ENCODE measurements at regions not wholly inside any gene's neighbourhood (a gene's known extent, or its start where the extent isn't known, plus 50 kb on each side); places are given as distances from the start of the nearest gene placed in this dataset.
"Not testable (repeated sequence)": the region's sequence is repeated elsewhere in the genome, so short reads cannot be mapped to it uniquely, and the experiment has no call there.

DNA sequence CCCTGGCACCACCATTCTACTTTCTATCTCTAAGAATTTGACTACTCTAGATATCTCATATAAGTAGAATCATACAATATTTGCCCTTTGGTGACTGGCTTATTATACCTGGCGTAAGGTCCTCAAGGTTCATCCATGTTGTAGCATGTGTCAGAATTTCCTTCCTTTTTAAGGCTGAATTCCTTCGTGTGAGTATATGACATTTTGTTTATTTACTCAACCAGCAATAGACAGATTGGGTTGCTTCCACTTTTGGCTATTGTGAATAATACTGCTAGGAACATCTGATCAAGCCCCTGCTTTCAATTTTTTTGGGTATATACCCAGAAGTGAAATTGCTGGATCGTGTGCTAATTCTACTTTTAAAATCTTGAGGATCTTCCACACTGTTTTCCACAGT is 232.8 kb upstream of the MCHR2 start:
- no peak for DNase-seq (ENCODE audit: low read depth)

DNA sequence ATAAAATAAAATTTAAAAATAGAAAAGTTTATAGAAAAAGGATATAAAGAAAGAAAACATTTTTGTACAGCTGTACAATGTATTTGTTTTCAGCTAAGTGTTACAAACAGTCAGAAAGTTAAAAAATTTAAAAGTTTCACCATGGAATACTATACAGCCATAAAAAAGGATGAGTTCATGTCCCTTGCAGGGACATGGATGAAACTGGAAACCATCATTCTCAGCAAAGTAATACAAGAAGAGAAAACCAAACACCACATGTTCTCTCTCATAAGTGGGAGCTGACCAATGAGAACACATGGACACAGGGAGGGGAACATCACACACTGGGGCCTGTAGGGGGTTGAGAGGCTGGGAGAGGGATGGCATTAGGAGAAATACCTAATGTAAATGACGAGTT is 229.9 kb upstream of the MCHR2 start:
- DNase-seq (ENCODE audit: low read depth): not testable (repeated sequence)

DNA sequence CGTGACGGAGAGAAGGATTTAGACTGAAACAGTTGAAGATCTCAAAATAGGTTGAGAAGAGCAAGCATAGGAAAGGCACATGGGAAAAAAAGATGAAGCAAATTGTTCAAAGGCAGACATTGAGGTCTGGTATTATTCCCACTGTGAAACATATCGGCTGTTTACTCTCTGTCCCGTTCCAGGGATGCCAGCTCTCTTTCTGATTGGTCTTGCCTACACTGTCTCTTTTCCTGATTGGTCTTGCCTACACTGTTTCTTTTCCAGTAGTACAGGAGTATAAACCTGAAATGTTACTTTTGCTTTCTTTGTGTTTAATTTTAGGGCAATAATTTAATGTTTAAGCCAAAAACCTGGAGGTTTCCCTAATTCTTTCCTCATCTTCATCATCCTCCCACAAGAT is 226.5 kb upstream of the MCHR2 start:
- DNase-seq (ENCODE audit: low read depth): no peak

DNA sequence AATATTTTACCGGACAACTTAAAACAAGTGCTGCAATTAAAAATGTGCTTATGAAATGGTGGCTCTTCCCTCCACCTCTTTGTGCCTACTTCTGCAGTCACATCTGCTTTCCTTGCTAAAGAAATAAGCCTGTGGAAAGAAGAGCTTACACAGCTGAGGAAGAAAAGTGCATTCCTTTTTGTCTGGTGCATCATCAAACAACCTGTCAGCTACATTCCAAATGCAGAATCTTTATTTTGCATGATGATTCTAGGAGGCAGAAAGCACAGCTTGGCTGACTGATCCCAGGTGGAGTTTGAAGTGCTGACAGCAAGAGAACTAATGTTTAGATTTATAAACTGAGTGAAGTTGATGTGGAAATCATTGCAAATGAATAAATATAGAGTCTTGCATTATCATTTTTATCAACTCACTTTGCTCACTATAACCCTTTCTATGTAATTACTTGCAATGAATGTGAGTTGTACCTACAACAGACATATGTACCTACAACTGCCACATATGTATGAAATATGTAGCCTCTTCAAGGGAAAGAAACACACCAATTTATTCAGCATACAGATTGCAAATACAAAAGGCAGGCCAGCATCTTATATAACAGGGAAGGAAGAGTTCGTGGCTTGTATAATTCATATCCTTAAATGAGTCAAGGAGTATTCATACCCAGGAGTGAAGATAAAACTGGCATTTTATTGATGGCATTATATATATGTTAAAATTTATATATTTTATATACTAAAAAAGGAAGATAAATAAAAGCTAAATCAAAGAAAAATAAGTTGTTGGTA is 223.4 kb upstream of the MCHR2 start:
- DNase-seq (ENCODE audit: low read depth): no peak

DNA sequence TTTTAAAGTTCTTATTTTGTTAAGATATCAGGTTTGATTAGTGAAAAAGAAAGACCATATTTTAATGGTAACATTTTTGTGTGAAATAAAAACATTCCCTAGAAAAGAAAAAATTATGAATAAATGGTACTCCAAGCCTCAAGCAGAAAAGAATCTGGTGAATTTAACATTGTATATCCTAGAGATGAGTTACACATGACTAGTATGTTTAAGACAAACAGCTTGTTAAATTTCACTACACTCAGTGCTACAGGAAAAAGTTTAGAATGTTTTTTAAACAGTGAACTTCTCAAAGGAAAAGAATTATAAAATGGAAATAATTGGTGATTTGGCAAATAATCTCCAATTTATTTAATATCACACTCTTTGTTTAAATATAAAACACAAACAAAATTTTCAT is 222.7 kb upstream of the MCHR2 start:
- DNase-seq (ENCODE audit: low read depth): no peak

DNA sequence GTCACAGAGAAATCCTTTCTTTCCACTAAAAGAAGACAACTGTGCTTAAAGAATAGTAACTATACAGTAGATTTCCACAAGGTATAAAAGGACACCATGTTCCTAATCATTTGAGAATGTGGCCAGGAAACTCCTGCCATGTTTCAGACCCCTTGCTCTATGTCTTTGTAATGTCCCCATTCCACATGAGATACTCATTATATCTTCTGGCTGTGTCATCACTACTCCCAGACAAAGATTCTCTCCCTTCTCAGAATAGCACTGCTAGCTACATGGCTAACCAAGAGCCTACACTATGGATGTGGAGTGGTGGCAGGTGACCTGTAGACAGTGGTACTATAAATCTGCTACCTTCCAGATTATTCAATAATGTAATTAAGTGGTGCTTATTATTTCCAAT is 218.1 kb upstream of the MCHR2 start:
- no peak for DNase-seq (ENCODE audit: low read depth)

DNA sequence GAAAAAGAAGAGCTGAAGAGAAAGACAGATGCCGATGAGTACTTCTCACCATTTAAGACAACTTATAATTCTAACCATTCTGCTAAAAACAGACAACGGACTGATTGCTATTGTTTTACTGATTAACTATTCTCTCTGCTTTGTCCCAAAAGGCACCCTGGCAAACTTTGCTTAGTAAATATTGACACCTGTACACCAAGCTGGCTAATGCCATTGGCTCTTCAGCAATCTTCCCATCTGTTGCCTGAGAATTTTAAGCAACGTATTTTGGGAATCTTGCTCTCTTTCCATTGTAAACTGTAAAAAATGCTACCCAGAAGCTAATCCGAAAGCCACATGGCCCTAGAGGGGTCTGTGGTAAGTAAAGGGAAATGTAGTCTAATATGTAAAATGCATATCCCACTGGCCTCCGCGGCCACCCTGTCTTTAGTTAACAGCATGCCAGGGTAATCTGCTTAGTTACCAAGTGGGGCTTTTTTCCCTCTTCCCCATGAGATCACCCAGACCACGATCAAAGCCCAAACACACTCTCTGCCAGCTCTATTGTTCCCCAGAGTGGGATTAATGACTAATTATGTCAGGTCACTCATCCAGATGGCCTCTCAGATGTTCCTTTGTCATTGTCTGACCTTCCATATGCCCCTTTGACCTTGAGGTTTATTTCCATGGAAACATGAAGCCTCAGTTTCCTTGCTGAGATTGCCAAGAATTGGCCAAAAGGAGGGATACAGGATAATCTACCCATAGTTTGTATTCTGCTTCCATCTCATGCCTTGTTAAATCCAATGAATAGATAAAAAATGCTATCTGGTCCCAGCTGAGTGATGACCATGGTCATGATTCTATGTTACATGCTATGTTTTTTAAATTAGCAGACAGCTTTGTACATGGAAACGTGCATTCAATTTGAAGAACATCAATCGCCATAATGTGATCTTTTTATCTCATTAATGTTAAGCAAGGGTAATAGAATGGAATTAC is 216.4 kb upstream of the MCHR2 start:
- no peak for DNase-seq (ENCODE audit: low read depth)

DNA sequence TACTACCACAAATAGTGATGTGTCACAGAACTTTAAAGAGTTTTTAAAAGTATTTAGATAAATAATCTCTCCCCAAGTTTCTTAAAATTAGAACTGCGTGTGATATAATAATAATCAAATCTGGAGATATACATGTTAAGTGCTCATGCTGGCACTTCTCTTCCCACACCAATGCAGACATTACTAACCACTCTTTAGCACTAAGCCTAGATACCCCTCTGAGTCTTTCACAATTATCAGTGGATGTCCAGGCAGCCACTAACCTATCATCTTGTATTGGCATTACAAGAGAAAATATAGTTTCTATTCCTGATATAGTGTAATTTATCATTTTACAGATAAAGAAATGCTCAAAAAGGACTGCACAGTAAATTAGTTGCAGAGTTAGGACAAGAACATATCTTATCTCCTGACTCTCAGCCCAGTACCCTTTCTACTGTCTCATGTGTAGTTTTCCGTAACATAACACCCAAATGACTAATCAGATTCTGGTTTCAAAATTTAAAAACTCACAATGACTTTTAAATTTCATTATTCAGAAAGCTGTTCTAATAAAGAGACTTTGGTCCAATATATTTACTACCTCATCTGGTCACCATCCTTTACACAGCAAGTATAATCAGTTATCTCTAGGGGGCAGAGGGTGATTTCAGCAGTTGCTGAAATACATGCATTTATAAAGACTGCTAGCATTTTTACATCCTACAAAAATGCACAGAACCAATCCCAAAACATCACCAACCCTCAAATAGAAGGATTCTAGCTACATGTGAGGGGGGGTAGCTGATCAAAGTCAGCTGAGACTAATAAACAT is 215.5 kb upstream of the MCHR2 start:
- no peak for DNase-seq (ENCODE audit: low read depth)

DNA sequence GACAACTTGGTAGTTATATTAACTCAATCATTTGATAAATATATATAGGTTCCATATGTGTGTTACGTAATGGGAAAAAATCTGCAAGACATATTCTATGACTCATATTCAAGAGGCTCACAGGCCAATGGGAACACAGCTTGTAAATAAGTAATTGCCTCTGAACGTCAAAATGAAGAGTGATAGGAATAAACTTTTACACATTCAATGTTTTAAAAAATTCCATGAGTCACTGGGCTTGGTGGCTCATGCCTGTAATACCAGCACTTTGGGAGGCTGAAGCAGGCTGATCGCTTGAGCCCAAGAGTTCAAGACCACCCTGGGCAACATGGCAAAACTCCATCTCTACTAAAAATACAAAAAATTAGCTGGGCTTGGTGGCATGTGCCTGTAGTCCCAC is 209.4 kb upstream of the MCHR2 start:
- DNase-seq (ENCODE audit: low read depth): no peak

DNA sequence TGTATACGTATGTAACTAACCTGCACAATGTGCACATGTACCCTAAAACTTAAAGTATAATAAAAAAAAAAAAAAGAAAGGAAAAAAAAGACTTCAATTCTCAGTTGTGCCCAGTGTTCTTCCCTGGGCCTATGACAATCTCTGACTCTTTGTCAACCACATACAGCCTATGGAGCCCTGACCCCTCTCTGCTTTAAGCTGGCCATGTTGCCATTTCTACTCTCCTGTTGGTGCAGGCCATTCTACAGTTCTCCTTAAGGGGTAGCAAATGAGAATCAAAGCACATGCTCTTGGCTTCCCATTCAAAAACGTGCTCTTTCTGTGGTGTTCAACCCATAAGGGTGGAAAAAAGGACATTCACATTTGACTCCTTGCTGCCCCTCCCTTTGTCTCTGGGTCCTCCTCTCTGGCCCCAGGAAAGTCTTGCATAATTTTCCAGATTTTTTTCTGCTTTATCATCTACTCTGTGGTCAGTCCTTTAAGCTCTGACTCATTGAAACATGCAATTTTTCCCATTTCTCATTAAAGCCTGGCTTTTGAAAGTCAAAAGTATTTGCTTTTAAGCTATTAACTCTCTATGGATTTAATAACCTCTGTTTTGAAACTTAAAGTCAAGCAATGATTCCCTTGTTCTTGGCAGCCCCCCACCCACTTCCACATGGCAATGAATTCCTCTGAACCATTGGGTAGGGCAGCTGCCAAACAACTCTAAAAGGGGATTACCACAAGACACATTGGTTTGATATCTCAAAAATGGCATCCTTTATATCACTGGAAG is 208.6 kb upstream of the MCHR2 start:
- DNase-seq (ENCODE audit: low read depth): no peak

DNA sequence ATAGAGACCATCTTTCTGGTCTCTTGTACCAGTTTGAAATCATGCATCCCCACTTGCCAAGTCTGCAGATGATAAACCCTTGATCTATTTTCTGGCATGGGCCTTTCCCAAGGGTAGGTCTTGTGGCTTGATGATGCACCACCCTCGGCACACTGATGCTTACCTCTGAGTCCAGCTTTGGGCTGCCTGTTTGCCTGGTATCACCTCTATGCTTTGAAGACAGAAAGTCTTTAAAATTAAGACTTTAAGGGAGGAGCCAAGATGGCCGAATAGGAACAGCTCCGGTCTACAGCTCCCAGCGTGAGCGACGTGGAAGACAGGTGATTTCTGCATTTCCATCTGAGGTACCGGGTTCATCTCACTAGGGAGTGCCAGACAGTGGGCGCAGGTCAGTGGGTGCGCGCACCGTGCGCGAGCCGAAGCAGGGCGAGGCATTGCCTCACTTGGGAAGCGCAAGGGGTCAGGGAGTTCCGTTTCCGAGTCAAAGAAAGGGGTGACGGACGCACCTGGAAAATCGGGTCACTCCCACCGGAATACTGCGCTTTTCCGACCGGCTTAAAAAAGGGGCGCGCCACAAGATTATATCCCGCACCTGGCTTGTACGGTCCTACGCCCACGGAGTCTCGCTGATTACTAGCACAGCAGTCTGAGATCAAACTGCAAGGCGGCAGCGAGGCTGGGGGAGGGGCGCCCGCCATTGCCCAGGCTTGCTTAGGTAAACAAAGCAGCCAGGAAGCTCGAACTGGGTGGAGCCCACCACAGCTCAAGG is 202.4 kb upstream of the MCHR2 start:
- DNase-seq (ENCODE audit: low read depth): not testable (repeated sequence)

DNA sequence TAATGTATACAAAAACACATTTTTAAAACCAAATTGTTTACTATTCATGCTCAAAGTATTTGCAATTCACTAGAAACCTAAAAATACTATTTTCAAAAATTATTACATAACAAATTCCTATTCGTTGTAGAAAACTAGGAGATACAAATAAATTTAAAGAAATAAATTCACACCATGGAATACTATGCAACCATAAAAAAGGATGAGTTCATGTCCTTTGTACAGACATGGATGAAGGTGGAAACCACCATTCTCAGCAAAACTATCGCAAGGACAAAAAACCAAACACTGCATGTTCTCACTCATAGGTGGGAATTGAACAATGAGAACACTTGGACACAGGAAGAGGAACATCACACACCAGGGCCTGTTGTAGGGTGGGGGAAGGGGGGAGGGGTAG is 201.2 kb upstream of the MCHR2 start:
- not testable (repeated sequence) for DNase-seq (ENCODE audit: low read depth)

DNA sequence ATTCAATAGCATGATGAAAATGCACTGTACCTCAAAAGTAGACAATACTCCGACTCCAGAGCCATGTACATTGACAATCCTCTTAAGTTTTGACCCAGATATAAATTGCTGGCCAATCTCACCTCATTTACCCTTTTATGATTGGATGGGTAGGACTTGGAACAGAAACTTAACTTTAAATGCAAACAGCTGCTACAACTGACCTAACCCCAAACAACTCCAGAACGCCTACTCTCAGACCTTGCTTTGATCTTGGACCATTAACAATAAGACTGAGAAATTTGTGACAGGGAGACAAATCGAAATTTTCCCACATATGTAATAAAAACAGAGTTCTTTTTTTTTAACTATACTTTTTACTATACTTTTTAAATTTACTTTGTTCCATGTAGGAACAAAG is 200.5 kb upstream of the MCHR2 start:
- DNase-seq (ENCODE audit: low read depth): no peak

DNA sequence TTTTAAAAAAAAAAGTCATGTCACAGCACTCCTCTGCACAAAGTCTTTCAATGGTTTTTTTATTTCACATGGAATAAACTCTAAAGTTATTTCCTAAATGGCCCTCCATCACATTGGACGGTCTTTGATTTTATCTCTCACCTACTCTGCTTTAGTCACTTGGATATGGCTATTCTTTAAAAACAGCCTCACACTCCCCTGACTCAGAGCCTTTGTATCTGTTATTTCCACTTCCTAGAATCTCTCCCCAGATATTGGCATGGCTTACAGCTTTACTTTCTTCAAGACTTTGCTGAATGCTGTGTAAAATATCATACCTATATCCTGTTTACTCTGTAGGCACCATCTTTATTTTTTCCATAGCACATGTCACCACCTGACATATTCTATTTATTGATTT is 194.7 kb upstream of the MCHR2 start:
- DNase-seq (ENCODE audit: low read depth): no peak

DNA sequence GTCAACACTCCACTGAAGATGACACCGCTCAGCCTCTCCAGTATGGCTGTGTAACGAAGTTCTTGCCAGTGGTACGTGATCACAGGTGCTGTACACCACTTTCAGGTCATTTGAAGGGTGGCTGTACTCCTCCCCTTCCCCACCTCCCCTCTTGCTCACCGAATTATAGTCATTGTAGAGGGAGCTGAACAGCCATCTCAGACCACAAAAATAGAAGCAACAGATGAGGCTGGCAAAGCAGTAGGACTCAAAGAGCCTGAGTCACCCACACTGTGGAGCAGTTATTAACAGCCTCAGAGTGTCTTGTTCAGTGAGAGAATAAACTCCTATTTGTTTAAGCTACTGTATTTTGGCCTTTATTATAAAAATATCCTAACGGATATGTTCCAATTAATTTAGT is 192.5 kb upstream of the MCHR2 start:
- DNase-seq (ENCODE audit: low read depth): no peak

DNA sequence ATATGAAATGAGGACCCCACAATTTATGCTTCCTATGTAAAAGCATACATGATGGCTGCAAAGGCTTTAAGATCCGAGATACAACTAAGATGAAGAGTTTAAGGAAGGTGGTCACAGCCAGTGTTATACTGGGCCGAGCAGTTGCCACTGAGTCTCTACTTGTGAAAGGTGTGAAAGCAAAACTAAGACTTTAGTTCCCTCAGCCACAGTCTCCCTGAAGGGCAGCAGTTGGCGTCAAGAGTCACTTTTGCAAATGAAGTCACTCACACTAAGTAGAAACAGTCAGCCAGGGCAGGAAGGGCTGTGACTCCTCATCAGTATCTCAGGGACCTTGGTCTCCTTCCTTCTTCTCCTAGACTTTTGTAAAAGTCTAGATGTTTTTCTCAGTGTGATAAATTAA is 191.6 kb upstream of the MCHR2 start:
- no peak for DNase-seq (ENCODE audit: low read depth)

DNA sequence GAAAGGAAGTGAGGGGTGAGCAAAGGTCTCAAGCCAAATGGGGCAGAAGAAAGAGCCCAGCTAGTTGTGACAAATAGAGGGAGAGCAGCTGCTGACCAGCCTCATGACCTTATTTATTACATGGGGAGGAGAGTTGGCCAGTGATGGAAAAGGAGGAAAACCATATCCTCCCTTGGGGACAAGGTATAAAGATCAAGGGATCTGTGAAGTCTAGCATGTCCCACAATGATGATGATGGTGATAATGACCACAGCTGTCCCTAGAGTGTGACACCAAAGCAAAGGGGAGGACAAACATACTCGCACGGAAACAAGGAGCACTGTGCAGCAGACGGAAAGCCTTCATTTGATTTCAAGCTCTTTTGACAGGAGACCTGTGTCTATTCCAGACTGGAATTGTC is 190.4 kb upstream of the MCHR2 start:
- DNase-seq (ENCODE audit: low read depth): no peak

DNA sequence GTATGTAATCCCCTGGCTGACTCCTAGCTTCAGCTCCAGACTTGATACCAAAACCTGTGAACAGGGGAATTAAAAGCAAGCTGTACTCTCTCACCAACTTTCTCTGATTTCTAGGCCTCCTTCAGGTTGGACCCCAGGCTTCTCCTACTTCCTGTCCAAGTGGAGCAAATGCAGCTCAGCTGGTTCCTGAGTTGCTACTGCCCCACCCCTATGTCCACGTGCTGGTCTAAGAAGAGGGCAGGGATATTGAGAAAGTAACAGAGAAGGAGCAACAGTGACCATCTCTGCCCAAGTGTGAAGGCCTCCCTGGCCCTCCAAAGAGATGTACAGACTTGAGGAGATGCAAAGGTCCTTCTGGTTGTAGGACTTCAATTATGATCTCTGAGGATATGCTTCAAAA is 188.3 kb upstream of the MCHR2 start:
- no peak for DNase-seq (ENCODE audit: low read depth)

DNA sequence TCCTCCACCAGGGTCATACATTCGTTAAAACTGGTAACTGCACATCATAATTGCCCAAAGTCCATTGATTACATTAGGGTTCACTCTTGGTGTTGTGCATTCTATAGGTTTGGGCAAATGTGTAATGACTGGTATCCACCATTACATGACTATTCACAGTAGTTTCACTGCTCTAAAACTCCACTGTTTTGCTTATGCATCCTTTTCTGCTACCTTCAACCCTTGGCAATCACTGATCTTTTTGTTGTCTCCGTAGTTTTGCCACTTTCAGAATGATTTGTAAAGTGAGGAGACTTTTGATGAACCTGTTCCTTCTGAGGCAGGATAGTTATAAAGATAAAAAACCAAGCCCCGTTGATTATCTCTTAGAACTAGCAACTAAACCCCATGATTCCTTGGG is 187.3 kb upstream of the MCHR2 start:
- no peak for DNase-seq (ENCODE audit: low read depth)

DNA sequence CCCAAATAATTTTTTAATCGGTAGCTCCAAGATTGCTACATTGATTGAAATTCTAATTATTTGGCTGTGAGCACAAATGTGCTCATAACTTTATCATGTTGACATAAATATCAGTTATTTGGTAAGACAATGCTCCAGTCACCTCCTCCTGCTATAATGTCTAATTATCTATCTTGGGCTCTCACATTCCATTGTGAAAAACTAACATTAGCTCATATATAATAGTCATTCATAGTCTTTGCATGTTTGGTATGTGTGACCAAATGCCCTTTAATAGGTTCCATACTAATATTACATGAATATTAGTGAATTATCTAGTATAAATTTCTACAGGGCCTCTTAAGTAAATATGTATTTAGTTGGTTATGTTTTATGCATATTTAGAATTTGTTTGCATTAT is 185.6 kb upstream of the MCHR2 start:
- no peak for DNase-seq (ENCODE audit: low read depth)

DNA sequence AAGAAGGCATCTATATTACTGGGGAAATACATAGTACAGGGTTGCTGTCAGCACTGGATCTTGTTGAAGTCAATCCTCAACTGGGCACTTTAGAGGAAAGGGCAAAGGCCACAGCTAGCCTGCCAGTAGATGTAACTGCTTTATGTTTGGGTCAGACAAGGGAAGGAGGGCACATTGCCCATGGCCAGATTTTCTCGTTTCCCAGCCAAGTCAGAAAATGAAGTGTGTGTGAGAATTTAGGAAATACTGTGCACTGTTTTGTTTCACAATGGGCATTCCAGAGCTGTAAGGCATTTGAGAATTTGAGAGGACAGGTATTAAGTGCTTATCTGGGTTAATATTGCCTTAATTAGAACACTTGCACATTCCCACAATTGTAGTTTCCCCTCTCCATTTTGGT is 183.9 kb upstream of the MCHR2 start:
- no peak for DNase-seq (ENCODE audit: low read depth)
